IPS-15b (cell line): ENCODE measurements at regions not wholly inside any gene's neighbourhood (a gene's known extent, or its start where the extent isn't known, plus 50 kb on each side); places are given as distances from the start of the nearest gene placed in this dataset.

Experiments
- H3K27me3 ChIP-seq: one replicate; pipeline ENCODE4 v1.6.1; 2013; ENCODE audit warnings: low read length; ENCODE audit not compliant: control insufficient read depth, insufficient read depth
- H3K36me3 ChIP-seq: one replicate; pipeline ENCODE4 v1.6.1; 2013; ENCODE audit warnings: low read length; ENCODE audit not compliant: control insufficient read depth, insufficient read depth
- H3K4me1 ChIP-seq: one replicate; pipeline ENCODE4 v1.6.1; 2013; ENCODE audit warnings: mild to moderate bottlenecking, low read length; ENCODE audit not compliant: control insufficient read depth, insufficient read depth
- H3K4me3 ChIP-seq: one replicate; pipeline ENCODE4 v1.5.1; 2013; ENCODE audit warnings: low read depth, low read length
- H3K9ac ChIP-seq: one replicate; pipeline ENCODE4 v1.6.1; 2013; ENCODE audit warnings: low read depth, mild to moderate bottlenecking, low read length
- H3K9me3 ChIP-seq: one replicate; pipeline ENCODE4 v1.6.1; 2013; ENCODE audit warnings: mild to moderate bottlenecking, low read length; ENCODE audit not compliant: control insufficient read depth, insufficient read depth

GRCh38 chr13:79869326-79869725 is 388.4 kb downstream of the NDFIP2 start:
- no peaks in the 10 kb centered on the region for H3K27me3 ChIP-seq
- no peaks in the 10 kb centered on the region for H3K36me3 ChIP-seq
- H3K4me3 ChIP-seq = no peak overlapping the region
- no peak overlapping the region for H3K9ac ChIP-seq
- no peaks in the 10 kb centered on the region for H3K9me3 ChIP-seq
- H3K4me1 ChIP-seq = peaks cover 18% of the 10 kb centered on the region

GRCh38 chr13:79867254-79867653 is 386.3 kb downstream of the NDFIP2 start:
- Histone ChIP-seq H3K4me3 (no peak overlapping the region), H3K9me3 (no peaks in the 10 kb centered on the region), H3K36me3 (no peaks in the 10 kb centered on the region), H3K9ac (no peak overlapping the region), H3K4me1 (peaks cover 18% of the 10 kb centered on the region), H3K27me3 (no peaks in the 10 kb centered on the region)

- peaks cover 18% of the 10 kb centered on the region for H3K4me1 ChIP-seq
These were observed 385.5 kb downstream of the NDFIP2 start for GRCh38 chr13:79866436-79866835.

GRCh38 chr13:79862515-79862914 is 381.6 kb downstream of the NDFIP2 start:
- Histone ChIP-seq H3K9ac (no peak overlapping the region), H3K4me1 (no peaks in the 10 kb centered on the region), H3K36me3 (no peaks in the 10 kb centered on the region)

More at GRCh38 chr13:79866436-79866835, 385.5 kb downstream of the NDFIP2 start:
- no peaks in the 10 kb centered on the region for H3K27me3 ChIP-seq
- no peak overlapping the region for H3K9ac ChIP-seq
- no peaks in the 10 kb centered on the region for H3K9me3 ChIP-seq
- H3K36me3 ChIP-seq = no peaks in the 10 kb centered on the region
- H3K4me3 ChIP-seq = no peak overlapping the region

GRCh38 chr13:79861731-79862130 is 380.8 kb downstream of the NDFIP2 start:
- no peaks in the 10 kb centered on the region for H3K27me3 ChIP-seq
- H3K4me3 ChIP-seq = no peak overlapping the region
- no peaks in the 10 kb centered on the region for H3K4me1 ChIP-seq
- no peaks in the 10 kb centered on the region for H3K36me3 ChIP-seq
- H3K9me3 ChIP-seq = no peaks in the 10 kb centered on the region
- H3K9ac ChIP-seq = no peak overlapping the region

More at GRCh38 chr13:79862515-79862914, 381.6 kb downstream of the NDFIP2 start:
- H3K9me3 ChIP-seq = no peaks in the 10 kb centered on the region
- no peaks in the 10 kb centered on the region for H3K27me3 ChIP-seq
- no peak overlapping the region for H3K4me3 ChIP-seq

GRCh38 chr13:79860791-79861190 is 379.8 kb downstream of the NDFIP2 start:
- H3K27me3 ChIP-seq = no peaks in the 10 kb centered on the region
- H3K4me3 ChIP-seq = no peak overlapping the region
- no peak overlapping the region for H3K9ac ChIP-seq
- H3K36me3 ChIP-seq = no peaks in the 10 kb centered on the region
- H3K4me1 ChIP-seq = no peaks in the 10 kb centered on the region
- no peaks in the 10 kb centered on the region for H3K9me3 ChIP-seq

GRCh38 chr13:79859756-79860155 is 378.8 kb downstream of the NDFIP2 start:
- H3K27me3 ChIP-seq = no peaks in the 10 kb centered on the region
- H3K4me3 ChIP-seq = no peak overlapping the region
- no peaks in the 10 kb centered on the region for H3K36me3 ChIP-seq
- no peaks in the 10 kb centered on the region for H3K9me3 ChIP-seq
- no peaks in the 10 kb centered on the region for H3K4me1 ChIP-seq
- H3K9ac ChIP-seq = no peak overlapping the region

- Histone ChIP-seq H3K4me3 (no peak overlapping the region), H3K27me3 (no peaks in the 10 kb centered on the region), H3K36me3 (no peaks in the 10 kb centered on the region), H3K4me1 (no peaks in the 10 kb centered on the region), H3K9ac (no peak overlapping the region), H3K9me3 (no peaks in the 10 kb centered on the region)
These were observed 372.3 kb downstream of the NDFIP2 start for GRCh38 chr13:79853251-79853650.

- H3K4me3 ChIP-seq = no peak overlapping the region
- no peaks in the 10 kb centered on the region for H3K36me3 ChIP-seq
- no peaks in the 10 kb centered on the region for H3K4me1 ChIP-seq
- H3K9me3 ChIP-seq = no peaks in the 10 kb centered on the region
- no peak overlapping the region for H3K9ac ChIP-seq
- H3K27me3 ChIP-seq = no peaks in the 10 kb centered on the region
These were observed 370.4 kb downstream of the NDFIP2 start for GRCh38 chr13:79851318-79851717.

- Histone ChIP-seq H3K9ac (no peak overlapping the region), H3K36me3 (no peaks in the 10 kb centered on the region), H3K4me1 (no peaks in the 10 kb centered on the region), H3K4me3 (no peak overlapping the region), H3K27me3 (no peaks in the 10 kb centered on the region), H3K9me3 (no peaks in the 10 kb centered on the region)
These were observed 367.1 kb downstream of the NDFIP2 start for GRCh38 chr13:79847882-79848592.

- no peaks in the 10 kb centered on the region for H3K4me1 ChIP-seq
- H3K4me3 ChIP-seq = no peak overlapping the region
- no peaks in the 10 kb centered on the region for H3K9me3 ChIP-seq
- H3K27me3 ChIP-seq = no peaks in the 10 kb centered on the region
- no peaks in the 10 kb centered on the region for H3K36me3 ChIP-seq
- no peak overlapping the region for H3K9ac ChIP-seq
These were observed 365.4 kb downstream of the NDFIP2 start for GRCh38 chr13:79846386-79846785.

GRCh38 chr13:79837741-79838450 is 356.9 kb downstream of the NDFIP2 start:
- no peaks in the 10 kb centered on the region for H3K36me3 ChIP-seq
- no peak overlapping the region for H3K4me3 ChIP-seq
- H3K27me3 ChIP-seq = no peaks in the 10 kb centered on the region
- H3K4me1 ChIP-seq = no peaks in the 10 kb centered on the region
- H3K9me3 ChIP-seq = peaks cover 2% of the 10 kb centered on the region
- H3K9ac ChIP-seq = no peak overlapping the region
